ENCODE measurements at regions not wholly inside any gene's neighbourhood (a gene's known extent, or its start where the extent isn't known, plus 50 kb on each side); places are given as distances from the start of the nearest gene placed in this dataset.
"Not testable (repeated sequence)": the region's sequence is repeated elsewhere in the genome, so short reads cannot be mapped to it uniquely, and the experiment has no call there.

GRCh38 chr20:56885521-56885920, 256.4 kb downstream of the TFAP2C start:
- DNase-seq = no peak

DNA sequence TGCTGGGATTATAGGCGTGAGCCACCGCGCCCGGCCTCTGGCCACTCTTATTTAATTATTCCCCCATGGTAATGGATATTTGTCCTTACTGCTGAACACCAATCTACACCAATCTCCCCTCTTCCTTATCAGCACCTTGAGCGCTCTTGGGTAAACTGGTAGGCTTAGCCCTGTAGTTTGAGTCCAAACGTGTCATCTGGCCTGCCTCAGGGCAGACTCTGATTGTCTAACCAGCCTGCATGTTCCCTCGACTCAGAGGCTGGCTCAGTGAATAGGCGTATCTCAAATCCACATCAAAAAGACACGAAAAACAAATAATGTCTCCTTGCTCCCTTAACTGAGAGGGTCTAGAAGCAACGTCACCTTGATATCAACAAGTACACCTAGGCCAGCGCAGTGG, 260.9 kb downstream of the TFAP2C start:
- DNase-seq = no peak

- no peak for DNase-seq
Observed at GRCh38 chr20:56893226-56893917, 264.3 kb downstream of the TFAP2C start.

- no peak for DNase-seq
Observed at GRCh38 chr20:56896447-56896846, 267.3 kb downstream of the TFAP2C start.

DNA sequence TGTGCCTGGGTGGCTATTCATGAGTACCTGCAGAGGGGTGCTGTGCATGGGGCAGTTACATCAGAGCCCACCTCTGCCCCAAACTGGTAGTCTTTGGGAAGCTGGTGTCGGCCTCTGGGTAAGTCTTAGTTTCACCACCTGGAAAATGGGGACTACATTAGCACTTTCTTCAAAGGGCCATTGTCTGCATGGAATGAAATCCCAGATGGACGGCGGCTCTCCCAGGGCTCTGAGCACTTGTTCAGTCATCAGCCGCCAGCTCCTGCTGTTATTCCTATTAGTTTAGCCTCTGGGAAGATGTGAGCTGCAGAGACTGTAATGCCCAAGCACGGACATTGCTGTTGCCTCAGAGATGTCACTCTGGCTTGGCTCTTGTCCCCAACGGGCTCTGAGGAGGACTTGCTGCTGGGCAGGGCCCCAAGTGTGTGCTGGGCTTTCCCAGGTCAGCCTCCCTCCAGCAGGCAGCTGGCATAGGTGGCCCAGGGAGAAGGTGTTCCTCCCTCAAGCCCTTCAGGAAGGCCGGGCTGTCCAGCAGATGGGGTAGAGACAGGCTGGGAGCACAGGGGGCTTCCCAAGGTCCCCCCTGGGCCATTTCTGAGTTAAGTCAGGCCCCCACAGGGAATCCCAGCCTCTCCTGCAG, 268.3 kb downstream of the TFAP2C start:
- DNase-seq = no peak

DNA sequence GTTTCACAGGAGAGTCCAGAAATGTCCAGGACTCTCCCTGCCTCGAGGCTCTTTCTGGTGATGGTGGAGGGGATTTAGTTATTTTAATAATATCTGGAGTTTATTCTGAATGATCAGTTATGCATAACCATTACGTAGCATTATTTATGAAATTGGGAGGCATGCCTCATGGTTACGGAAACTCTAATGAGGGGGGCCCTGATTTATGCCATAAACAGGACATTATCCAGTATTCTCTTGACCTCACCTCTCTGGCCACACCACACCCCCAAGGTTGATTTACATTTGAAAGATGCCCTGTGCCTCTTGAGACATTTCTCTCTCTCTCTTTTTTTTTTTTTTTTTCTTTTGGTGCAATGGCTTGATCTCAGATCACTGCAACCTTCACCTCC, 268.8 kb downstream of the TFAP2C start:
- DNase-seq = no peak

DNA sequence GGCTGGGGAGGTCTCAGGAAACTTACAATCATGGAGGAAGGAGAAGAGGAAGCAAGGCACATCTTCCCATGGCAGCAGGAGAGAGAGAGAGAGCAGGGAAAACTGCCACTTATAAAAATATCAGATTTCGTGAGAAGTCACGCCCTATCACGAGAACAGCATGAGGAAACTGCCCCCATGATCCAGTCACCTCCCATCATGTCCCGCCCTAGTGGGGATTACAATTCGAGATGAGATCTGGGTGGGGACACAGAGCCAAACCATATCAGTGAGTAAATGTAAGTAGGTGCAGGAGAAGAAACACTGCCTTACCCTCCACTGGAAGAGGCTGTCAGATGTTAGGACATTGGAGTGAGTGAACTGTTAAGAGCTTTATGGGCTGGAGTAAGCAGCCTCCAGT, 270.4 kb downstream of the TFAP2C start:
- DNase-seq = no peak

DNA sequence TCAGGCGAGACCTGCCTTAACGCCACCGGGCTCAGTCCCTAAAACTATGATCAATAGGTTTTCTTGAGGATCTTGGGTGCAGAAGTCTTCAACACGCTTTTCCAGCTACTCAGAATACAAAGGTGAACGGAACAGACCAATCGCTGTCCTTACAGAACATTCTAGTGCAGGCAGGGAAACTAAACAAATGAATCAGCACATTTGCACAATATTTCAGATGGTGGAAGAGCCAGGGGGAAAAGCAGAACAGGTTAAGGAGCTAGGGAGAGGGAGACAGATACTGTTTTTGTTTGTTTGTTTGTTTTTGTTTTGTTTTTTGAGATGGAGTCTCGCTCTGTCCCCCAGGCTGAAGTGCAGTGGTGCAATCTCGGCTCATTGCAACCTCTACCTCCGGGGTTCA, 271.1 kb downstream of the TFAP2C start:
- no peak for DNase-seq

DNA sequence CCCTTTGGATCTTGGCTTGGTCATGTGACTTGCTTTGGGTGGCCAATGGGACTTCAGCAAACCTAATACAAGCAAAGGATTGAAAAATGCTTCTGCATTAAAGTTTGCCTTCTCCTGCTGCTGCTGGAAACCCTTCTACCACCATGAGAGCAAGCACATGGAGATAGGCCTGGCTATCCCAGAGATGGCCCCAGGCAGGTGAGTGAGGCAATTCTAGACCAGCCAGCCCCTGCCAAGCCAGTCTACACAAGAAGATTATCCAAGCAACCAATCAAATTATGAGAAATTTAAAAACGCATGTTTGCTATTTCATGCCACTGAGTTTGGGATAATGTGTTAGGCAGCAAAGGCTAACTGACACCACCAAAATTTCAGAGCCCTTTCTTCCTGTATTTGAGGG, 274.3 kb downstream of the TFAP2C start:
- DNase-seq = no peak

- DNase-seq = no peak
Observed at GRCh38 chr20:56903858-56904257, 274.8 kb downstream of the TFAP2C start.

DNA sequence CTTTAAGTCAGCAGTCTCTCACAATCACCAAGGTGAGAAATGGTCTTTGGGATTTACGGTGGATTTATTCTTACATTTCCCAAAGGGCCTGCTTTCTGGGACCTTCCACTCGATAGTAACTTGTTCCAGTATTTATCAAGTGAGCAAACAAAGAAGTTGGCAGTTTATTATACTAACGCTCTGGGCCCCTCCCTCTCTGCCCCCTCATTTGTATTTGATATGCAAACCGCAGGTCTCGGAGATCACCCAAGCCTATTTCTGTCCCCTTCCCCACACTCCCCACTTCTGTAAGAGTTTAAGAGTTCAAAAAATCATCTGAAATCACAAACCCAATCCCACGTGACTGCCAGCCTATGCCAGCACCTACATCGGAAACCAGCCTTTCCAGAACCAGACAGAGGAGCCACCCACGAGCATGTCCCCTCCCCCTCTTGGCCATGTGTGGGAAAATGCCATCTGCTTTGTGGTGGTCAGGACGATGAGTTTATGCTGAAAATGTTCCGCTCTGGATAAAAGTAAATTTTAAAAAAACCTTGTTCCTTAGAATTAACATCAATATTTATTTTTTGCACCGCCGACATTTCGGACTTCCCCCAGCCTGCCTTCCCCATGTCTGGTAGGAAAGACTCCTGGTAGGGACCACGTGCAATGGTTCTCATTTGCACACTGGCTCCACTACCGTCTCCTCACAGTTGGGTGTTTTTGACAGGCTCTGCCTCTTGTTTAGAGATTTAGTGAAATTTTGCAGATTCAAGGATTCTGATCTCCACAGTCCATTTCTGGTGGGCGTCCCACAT, 281.0 kb downstream of the TFAP2C start:
- DNase-seq = no peak

- DNase-seq = no peak
Observed at GRCh38 chr20:56911946-56912345, 282.8 kb downstream of the TFAP2C start.

- no peak for DNase-seq
Observed at GRCh38 chr20:56914532-56914931, 285.4 kb downstream of the TFAP2C start.

DNA sequence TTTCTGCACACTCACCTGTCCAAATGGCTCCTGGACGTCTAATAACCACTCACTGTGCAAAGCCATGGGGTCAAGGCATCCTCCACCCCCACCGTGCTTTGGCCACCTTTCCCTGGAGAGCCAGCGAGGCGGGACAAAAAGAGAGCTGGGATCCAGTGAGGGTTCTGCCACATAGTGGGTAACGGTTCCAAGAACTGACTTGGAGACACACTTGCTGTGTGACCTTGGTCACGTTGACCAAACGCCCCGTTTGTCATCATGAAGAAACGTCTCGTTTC, 287.2 kb downstream of the TFAP2C start:
- no peak for DNase-seq

DNA sequence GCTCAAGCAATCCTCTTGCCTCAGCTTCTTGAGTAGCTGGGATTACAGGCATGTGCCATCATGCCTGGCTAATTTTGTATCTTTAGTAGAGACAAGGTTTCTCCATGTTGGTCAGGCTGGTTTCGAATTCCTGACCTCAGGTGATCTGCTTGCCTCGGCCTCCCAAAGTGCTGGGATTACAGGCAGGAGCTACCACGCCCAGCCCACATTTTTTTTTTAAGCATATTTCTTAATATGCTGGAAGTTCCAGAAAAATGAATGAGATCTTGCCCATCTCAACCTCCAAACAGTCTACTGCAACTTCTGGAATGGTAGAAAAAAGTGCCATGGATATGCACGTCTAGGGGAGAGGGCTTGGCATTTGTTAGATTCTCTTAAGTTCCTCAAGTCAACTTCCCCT, 290.9 kb downstream of the TFAP2C start:
- DNase-seq = not testable (repeated sequence)

DNA sequence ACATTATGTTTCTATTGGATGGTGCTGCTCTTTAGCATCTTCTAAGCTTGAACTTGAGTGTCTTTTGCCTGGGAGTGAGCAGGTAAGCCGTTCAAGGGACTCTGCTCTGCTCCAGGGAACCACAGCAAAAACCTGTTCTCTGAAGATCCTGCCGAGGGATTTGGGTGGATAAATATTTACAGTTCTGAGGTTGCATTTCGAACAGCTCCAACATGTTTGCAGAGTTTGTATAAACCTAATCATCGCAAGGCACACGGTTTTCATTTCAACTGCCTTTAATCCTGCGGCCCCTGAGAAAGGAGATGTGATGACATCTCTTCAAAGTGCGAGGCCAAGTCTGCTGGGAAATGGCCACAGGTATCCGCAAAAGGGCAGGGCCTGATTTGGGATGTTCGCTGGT, 293.4 kb downstream of the TFAP2C start:
- no peak for DNase-seq

DNA sequence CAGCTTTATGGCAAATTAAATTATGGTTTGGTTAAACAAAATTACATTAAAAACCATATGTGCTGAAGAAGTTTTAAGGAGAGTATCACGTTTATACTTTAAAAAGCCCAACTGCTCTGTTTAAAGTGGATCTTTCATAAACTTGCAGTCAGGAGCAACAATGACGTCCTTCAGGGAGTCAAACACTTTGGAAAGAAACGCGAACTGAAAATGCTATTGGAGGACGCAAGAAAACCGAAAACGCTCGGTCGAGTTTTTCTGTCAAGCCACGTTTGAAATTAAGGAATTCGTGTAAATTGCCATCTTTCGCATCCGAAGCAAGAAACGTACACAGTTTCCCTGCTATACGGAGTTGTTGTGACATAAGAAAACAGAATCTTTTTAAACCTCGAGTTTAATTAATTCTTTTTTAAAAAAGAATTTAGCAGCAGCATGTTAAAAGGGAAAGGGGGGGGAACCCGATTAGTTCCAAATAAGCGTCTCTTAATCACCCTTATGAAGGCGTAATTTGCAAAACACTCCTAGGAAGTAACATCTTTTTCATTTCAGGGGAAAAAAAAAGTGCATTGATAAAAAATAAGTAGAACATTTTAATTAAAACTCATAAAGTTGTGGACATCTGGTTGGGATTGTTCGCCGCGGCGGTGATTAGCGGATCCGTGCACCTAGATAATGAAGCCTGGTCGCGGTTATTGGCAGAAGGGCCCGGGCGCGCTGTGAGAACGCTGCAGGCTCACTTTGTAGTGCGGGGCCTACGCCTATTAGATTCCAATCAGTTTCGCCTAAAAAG, 295.4 kb downstream of the TFAP2C start:
- no peak for DNase-seq

GRCh38 chr20:56925082-56925830, 296.1 kb downstream of the TFAP2C start:
- DNase-seq = no peak

DNA sequence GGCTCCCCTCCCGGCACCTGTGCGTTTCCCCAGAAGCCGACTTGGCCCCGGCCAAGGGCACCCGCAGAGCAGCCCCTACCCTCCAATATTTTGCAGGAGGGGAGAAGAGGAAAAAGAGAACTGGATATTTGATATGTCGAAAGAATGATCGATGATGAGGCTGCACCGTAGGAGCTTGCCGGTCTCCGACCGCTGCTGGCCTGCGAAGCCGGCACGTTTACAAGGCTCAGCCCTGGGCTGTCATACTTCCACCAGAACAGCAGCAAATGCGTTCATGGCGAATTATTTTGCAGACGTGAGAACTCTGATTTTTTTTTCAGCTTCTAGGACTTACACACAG, 296.7 kb downstream of the TFAP2C start:
- DNase-seq = no peak

DNA sequence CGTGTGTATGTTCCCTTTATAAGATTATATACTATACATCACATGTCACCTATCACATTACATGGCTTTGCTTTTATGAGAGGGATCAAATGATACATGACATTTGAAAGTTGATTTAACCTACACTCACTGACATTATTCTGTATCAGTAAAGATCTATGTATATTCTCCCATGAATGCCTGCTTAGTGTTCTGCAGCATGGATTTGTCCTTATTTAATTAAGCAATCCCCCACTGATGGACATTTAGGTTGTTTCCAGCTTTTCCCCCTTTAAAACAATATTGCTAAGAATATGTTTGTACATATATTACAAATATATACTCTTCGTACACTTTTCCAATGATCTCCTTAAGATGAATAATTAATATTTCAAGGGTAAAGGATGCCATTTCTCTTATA, 297.4 kb downstream of the TFAP2C start:
- DNase-seq = no peak

- no peak for DNase-seq
Observed at GRCh38 chr20:56927127-56927526, 298.0 kb downstream of the TFAP2C start.

DNA sequence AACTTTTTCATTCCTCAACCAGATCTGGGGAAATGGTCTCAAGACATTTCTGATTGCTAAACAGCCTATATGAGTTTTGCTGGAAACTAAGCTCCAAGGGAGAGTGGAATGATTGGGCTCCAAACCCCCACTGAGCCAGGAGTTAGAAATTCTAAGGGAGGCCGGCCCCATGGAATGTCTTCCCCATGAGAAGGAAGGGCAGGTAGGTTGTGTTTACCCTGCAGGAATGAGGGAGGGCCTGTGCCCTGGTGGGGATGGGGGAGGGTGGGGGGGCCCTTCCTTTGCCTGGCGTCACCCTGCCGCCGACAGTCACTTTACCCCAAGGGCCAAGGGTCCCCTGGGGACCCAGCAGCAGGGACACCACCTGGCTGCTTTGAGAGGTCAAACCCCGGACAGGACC, 298.9 kb downstream of the TFAP2C start:
- no peak for DNase-seq

DNA sequence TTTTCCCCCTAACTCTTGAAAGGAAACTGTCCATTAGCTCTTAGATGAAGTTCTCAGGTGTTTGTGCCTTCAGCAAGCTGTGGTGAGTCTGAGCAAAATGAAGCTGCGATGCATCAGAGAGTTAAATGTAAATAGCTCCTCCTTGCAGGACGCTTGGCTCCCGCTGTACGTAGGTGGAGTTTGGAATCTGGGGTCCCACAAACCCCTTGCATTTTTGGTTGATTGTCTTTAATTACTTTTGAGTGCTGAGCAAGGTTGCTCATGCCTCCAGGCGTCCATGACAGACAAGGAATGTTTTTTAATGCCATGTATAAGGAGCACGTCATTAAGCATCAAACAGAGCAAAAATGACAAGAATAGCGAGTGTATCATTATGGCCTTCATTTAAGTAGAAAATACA, 300.5 kb downstream of the TFAP2C start:
- DNase-seq = no peak
